Lung microvascular endothelial cell (primary cell): ENCODE measurements at regions not wholly inside any gene's neighbourhood (a gene's known extent, or its start where the extent isn't known, plus 50 kb on each side); places are given as distances from the start of the nearest gene placed in this dataset.

ENCODE experiments used
- DNase-seq, 2 donors: peaks; one replicate each; pipeline versions ENCODE4 v3.0.0 to v3.0.0-alpha.2; 2010; ENCODE audit warnings: low read depth in 2 of 2

DNA sequence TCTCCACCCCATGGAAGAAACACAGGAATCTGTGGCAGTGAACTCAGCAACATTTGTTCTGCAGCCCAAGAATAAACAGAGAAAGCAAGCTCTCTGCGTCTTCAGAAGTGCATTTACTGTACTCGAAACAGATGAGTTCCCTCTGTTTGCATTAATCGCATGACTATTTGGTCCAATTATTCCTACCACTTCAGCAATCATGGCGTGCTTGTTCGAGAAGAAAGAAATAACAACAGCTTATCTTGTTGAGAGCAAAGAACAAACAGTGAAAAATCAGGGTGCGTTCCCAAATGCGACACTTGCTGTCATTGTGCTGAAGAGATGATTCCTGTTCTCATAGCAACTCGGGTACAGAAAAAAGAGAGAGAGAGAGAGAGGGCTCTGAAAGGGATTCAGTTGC is 445.3 kb upstream of the MAF start:
- DNase-seq = no peak

DNA sequence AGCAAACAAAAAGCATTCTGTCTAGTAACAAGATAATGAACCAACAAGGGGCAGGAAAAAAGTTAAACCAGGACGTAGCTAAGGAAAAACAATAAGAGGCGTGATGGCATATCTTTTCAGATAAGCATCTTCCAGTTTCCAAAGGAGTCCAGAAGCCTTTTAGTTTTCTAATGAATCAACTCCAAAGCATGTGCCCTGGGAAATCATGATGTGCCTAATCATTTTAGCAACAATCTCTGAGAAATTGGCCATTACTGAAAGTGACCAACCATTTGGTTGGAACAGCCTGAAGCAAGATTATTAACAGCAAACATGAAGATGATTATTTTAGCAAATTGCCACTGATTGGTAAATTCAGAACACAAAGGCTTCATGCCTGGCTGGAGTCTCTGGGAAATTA is 440.9 kb upstream of the MAF start:
- DNase-seq = no peak

DNA sequence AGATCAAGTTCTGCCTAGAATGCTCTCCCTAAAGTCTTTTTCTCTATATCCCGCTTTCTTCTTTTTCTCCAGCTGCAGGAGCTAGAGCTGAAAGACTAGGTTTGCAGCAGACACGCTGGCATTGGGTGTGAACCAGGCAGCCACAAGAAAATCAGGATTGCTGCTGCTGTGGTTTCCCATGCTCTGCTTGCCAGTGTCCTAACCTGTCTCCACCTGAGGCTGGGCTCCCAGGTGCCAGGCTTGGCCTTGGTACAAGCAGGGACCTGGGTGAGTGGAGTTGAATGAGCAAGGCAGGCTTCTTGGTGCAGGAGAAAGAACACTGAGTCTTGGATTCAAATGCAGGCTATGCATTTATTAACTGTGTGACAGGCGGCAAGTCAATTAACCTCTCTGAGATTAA is 440.3 kb upstream of the MAF start:
- no peak for DNase-seq

DNA sequence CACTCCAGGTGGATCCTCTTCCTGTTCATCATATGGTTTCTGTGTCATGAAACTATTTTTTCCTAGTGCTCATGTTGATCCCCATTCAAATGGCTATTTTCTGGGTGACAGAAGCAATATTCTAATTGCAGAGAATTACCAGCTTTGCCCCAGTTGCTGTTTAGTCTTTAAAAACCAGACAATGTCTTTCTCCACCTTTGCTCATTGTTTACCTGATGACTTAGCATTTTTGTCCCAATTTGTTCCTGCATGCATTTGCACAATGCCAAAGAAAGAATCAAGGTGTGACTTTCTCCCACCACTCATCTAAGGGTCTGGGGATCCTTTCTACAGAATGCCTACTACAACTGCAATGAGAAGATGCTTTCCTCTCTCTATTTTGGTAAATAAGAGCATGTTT is 439.9 kb upstream of the MAF start:
- DNase-seq = no peak

DNA sequence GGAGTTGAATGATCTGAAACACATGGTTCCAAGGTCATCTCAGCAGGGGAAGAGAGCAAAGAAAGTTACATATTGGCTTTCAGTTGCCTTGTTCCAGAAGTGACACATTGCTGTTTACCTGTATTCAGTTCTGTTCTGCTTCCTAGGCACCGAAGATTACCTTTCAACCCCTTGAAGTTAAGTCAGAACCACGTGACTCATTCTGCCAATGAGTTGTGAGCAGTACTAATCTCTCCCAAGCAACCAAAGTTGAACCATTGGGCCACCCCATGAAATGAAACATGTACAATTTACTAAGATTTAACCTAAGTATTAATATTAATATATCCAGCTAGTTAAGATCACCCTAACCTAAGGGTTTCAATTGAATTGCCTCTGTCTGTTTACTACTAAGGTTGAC is 439.2 kb upstream of the MAF start:
- DNase-seq = no peak

DNA sequence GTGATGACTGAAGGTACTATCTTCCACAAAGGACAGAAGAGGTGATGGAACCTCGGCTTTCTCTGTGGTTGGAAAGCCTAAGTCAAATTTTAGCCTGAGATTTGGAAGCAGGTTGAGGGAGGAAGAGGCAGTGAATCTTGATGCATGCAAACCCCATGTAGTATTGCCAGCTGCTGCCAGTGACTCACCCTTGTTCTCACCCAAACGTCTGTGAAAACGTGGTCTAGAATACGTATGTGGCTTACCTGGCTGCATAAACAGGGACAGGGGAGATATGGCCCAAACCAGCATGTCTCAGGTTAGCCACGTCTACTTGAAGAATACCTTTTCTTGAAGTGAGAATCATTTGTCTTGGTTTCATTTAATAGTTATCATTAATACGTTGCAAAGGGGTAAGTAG is 438.0 kb upstream of the MAF start:
- DNase-seq = no peak

DNA sequence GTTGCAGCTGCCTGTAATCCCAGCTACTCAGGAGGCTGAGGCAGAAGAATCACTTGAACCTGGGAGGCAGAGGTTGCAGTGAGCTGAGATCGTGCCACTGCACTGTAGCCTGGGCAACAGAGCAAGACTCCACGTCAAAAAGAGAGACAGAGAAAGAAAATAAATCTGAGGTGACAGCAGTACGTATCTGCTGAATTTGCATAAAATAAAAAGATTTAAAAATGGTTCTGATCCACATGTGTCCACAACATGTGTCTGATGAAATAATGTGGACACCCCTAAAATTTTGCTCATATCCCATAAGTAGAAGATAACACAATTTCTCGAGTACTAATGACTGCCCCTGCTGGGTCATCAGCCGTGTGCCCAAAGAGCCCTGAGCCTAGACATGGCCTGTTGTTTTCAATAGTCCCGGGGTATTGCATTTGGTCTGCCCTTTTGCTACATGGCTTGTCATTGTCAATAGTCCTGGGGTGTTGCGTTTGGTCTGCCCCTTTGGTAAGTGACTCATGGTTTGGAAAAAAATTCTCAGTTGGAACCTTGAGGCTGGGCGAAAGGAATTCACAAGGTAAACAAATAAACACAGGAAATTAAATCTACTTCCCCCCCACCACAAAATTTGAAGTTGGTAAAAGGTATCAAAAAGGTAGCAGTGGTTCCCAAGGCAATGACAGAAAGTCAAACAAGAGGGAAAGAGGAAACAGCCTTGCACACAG is 434.6 kb upstream of the MAF start:
- peak in 1 of 2 donors; percentile 7 for DNase-seq

DNA sequence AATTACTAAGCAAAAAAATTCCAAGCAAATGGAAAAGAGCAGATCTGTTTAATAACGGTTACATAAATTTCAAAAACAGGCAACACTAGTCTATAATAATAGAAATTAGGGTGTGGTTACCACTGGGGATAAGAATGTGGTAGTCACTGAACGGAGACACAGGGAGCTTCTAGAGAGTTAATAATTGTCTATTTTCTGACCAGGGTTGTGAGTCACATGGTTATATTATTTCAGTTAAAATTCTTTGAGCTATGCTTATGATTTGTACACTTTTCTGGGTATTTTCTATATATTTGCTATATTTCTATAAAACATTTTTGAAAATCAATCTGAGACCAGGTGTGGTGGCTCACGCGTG is 433.9 kb upstream of the MAF start:
- DNase-seq = no peak

DNA sequence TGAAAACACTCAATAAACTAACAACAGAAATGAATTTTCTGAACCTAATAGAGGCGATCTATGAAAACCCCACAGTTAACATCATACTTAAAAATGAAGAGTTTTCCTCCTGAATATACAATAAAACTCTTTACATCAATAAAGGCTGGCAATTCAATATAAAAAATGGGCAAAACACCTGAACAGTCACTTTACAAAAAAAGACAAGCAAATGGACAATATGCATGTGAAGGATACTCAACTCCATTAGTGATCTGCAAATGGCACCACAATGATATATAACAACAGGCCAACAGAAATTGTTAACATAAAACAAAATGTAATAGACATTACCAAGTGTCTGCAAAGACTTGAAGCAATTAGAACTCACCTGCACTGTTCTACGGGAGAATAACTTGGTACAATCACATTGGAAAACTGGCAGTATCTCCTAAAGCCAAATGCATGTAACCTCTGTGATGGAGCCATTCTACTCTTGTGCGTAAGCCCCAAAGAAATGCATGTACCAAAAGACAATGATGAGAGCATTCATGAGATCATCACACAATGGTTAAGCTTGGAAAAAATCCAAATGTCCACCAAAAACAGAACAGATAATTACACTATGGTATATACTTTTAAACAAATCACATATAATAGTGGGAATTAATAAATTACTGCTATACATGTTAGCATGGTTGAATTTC is 433.4 kb upstream of the MAF start:
- no peak for DNase-seq

DNA sequence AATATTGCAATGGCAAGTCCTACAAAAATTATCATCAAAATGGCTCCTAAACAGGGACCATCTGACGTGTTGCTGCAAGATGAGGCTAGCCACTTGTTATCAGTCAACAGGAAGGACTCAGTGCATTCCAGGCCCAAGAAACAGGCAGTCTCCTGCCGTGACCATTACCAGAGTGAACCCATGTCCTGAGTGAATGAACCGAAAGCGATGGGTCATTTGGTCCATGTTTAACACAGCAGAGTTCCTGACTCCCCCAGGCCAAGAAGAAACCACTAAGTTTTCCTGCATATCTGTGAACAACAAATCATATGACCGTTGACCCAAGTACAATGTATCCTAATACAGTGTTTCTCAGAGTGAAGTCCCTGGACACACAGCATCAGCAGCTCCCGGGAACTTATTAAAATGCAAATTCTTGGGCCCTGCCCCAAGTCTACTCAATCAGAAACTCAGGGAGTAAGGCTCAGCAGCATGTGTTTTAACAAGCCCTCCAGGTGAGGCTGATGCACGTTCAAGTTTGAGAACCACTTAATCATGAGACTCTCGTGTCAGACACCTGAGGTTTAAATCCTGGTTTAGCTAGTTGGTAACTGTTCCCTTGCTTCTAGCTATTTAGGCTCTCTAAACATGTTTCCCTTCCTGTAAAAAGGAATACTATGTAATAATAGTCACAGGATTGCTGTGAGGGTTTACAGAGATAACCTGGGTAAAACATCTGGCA is 429.4 kb upstream of the MAF start:
- DNase-seq = no peak

DNA sequence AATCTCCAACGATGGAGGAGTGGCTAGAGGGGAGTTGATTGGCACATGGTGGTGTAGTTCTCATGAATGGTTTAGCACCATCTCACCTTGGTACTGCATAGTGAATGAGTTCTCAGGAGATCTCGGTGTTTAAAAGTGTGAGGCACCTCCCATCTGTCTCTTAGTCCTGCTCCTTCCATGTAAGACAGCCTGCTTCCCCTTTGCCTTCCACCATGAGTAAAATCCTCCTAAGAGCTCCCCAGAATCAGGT is 428.8 kb upstream of the MAF start:
- DNase-seq = no peak

DNA sequence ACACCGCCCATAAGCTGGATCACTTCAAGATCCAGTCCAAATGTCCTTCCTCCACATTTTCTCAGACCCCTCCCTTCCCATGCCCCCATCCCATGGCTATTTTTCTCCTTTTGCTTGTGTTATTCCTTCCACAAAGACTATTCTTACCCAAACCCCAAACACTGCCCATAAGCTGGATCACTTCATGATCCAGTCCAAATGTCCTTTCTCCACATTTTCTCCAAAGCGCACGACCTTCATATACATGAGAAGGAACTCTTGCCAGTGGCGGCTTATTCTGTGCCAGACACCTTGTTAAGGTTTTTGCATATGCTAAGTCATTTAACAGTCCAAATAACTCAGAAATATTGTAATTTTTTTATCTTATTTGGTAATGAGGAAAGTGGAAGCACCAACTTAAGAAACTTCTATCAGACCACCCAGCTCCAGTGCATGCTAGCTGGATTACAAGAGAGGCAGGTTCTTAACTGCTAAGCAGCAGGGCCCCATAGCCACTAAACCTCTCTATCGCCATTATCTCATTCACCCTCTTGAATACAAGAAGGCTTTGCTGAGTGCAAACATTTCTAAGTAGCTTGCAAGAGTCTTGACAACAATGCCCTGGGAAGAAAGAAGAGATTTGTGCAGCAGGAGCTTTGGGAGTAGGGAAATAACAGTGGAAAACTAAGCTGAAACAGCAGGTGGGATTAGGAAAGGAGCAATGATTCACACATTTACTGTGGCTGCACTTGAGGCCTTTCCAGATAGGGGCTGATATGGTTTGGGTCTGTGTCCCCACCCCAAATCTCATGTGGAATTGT is 428.2 kb upstream of the MAF start:
- no peak for DNase-seq

DNA sequence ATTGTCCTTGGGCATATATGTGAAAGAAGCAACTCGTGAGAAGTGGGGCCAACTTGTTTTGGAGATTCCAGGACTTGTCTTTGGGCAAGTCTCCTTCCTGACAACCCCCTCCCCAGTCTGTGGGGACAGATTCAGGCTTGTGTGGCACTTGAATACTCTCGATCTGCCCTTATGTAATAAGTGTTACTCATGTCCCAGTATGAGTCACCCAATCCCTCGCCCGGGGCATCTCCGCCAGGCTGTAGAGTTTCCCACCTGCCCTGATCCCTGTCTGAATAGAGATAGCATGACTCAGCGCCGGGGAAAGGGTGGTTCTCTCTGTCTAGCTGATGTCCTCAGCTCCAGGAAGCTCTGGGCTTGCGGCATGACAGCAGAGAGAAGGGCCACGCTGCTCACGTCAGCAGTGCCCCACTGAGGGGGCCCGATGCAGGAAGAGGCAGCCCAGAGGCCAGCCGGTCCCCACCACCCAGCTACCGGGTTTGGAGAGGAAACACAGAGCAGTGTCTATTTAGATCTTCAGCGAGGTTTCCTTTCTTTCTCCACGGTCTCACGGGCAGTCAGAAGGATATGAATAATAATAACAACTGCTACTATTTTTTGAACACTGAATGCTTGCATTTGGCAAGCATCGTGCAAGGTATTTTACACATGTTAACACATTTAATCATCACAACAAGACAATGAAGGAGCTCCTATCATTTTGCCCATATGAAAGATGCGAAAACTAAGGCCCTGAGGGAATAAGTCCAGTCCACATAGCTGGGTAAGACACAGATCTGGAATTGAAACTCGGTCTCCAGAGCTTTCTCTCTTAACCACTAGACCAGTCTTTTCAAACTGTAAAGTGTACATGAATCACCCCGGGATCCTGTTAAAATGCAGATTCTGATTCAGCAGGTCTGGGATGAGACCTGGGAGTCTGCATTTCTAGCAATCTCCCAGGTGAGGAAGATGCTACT is 426.7 kb upstream of the MAF start:
- peak; percentile 95 to 96 for DNase-seq

DNA sequence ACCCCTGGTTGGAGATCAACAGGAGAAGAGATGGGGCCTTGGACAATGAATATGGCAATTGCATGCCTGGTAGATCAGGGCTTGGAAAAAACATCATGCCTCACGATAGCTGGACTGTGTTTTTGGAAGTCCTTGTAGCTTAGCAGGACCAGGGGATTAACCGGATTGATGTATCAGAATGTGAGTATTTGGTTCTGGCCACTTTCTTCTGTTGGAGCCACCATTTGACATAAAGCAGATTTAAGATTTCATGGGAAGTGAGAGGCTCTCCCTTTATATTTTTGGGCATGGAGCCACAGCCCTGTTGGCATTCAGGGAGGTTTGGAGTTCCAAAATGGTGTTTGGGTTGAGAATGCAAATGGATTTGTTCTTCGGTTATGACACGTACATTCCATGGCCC is 424.7 kb upstream of the MAF start:
- no peak for DNase-seq

DNA sequence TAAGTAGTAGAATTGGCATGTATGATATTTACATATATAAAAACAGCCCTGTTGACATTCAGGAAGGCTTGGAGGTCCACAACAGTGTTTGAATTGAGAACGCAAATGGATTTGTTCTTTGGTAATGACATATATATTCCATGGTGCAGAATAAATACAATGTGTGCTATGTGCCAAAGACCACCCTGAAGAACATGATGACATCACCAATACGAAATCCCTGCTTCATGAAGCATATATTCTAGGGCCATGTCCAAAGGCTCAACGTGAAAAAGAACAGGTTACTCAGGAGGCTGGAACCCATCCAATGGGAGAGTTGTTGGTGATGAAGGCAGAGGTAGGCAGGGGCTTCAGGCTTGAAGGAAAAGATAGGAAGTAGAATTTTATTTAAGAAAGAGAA is 423.9 kb upstream of the MAF start:
- no peak for DNase-seq

DNA sequence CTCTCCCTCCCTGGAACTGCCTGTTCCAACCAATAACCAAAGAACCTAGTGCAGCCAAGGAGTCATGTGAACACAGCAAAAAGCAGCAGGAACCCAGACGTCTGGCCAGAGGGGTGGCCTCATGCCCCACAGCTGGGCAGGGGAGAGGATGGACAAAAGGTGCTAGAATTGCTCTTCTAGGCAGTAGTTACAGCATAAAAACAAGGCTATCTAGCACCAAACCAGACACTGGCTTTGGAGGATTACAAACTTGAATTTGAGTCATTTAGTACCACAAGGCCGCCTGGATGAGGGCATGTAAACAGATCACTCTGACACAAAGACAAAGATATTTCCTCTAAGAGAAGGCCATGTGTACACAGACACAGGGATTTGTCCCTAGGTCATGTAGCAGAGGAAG is 423.3 kb upstream of the MAF start:
- peak; percentile 60 to 61 for DNase-seq

DNA sequence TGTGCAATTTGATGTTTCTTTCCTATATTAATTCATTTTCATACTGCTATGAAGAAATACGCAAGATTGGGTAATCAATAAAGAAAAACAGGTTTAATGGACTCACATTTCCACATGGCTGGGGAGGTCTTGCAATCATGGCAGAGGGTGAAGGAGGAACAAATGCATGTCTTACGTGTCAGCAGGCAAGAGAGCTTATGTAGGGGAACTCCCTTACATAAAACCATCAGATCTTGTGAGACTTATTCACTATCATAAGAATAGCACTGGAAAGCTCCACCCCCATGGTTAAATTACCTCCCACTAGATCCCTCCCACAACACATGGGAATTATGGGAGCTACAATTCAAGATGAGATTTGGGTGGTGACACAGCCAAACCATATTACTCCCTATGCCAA is 418.9 kb upstream of the MAF start:
- no peak for DNase-seq

DNA sequence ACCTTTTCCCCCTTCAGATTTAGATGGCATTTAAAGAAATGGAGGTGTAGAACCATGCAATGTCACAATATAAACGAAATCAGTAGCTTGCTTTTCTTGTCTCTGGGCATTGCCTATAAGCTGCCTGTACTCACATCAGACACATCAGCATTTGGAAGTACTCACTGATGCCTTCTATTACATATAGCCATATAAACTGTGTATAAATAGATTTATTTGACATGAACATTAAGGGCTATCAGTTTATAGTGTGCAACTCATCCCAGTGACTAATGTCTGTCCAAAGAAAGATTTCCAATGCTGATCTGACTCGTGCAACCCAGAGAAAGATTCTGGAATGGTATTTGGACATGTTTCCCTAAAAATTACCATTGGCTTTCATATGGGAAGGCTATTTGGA is 417.9 kb upstream of the MAF start:
- DNase-seq = no peak

DNA sequence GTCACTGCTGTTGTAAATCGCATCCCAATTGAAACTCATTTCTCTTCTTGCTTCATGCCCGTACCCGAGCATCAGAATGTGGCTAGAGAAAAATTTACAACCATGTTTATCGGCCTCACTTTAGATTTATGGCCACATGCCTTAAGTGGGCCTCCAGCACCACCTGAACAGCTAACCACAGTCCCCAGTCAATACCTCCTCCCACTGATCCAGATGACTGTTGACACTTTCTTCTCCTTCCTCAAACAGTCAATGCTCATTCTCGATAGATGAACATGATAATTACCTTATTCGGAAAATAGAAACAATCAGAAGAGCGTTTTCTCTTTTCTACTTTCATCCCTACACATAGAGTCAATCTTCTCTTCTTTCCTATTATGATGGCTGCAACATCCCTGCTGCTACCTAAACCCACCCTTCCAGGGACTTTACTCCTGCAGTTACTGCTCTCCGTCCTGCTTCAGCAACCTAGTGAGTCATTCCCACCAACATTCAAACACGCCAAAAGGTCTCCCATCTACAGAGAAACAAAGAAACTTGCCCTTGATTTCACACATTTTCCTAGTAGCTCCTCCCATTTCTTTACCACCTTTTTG is 416.3 kb upstream of the MAF start:
- DNase-seq = no peak

DNA sequence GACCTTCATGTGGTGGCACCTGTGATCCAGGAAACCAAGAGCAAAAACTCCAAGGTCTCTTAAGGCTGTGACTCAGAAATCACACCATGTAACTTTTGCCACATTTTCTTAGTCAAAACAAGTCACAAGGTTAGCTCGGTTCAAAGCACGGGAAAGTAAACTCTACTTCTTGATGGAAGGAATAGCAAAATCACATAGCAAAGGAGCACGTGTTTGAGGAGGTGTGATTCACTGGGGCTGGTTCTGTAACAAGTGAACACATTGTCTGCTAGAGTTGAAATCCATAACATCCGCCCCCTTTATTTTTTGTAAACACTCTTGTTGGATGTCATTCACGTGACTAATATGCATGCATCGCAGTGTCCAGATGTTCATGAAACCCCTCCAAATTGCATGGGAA is 415.0 kb upstream of the MAF start:
- DNase-seq = no peak
